ENCODE measurements at regions not wholly inside any gene's neighbourhood (a gene's known extent, or its start where the extent isn't known, plus 50 kb on each side); places are given as distances from the start of the nearest gene placed in this dataset.

GRCh38 chr7:45451342-45452035 lies 122.7 kb upstream of the ADCY1 start:
- H3K27me3 ChIP-seq (ENCODE audit: control insufficient read depth, insufficient read depth, low read length), result peaks cover 3% of the 10 kb centered on the region; the same call in 1 of the 2 replicates
- ATAC-seq, result no peak

GRCh38 chr7:45454771-45455170 lies 119.4 kb upstream of the ADCY1 start:
- ATAC-seq (no peak), DNase-seq (ENCODE audit: low read depth, low spot score) (no peak)
- in situ Hi-C loops (cut with HindIII; ENCODE audit: low pct_unique_long_range_greater_than_20kb, low sequenced_read_pairs), result no loop called here
- H3K4me1 ChIP-seq (ENCODE audit: control insufficient read depth, insufficient read depth, low read length), result no peaks in the 10 kb centered on the region
- intact Hi-C loops (cut with micrococcal nuclease; ENCODE audit: unreplicated experiment), result no loop called here
- no peak for TF ChIP-seq TCF7L2 (IDR thresholded peaks at IDR 0.05; ENCODE audit: low read depth, low read length)
- TF ChIP-seq, protein P1, sequence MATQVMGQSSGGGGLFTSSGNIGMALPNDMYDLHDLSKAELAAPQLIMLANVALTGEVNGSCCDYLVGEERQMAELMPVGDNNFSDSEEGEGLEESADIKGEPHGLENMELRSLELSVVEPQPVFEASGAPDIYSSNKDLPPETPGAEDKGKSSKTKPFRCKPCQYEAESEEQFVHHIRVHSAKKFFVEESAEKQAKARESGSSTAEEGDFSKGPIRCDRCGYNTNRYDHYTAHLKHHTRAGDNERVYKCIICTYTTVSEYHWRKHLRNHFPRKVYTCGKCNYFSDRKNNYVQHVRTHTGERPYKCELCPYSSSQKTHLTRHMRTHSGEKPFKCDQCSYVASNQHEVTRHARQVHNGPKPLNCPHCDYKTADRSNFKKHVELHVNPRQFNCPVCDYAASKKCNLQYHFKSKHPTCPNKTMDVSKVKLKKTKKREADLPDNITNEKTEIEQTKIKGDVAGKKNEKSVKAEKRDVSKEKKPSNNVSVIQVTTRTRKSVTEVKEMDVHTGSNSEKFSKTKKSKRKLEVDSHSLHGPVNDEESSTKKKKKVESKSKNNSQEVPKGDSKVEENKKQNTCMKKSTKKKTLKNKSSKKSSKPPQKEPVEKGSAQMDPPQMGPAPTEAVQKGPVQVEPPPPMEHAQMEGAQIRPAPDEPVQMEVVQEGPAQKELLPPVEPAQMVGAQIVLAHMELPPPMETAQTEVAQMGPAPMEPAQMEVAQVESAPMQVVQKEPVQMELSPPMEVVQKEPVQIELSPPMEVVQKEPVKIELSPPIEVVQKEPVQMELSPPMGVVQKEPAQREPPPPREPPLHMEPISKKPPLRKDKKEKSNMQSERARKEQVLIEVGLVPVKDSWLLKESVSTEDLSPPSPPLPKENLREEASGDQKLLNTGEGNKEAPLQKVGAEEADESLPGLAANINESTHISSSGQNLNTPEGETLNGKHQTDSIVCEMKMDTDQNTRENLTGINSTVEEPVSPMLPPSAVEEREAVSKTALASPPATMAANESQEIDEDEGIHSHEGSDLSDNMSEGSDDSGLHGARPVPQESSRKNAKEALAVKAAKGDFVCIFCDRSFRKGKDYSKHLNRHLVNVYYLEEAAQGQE (IDR thresholded peaks at IDR 0.05; ENCODE audit: insufficient read depth in 1 of 2, low read depth in 2 of 2, low read length in 1 of 2), result no peak
- TF ChIP-seq POLR2AphosphoS5 (IDR thresholded peaks at IDR 0.05; ENCODE audit: low read depth, low read length), result no peak
- TF ChIP-seq SIN3A (IDR thresholded peaks at IDR 0.05; ENCODE audit: borderline replicate concordance, insufficient read depth, low read depth, low read length), result no peak
- no peak for TF ChIP-seq CTCF (IDR thresholded peaks at IDR 0.05)
- CTCF ChIA-PET, result no interaction called here
- BruUV-seq (replicated peaks), result no TSS peak
- POLR2A ChIA-PET, result no interaction called here
- H3K36me3 ChIP-seq (ENCODE audit: control insufficient read depth, insufficient read depth, low read length), result no peaks in the 10 kb centered on the region
- no peaks in the 10 kb centered on the region for H3K9me3 ChIP-seq (ENCODE audit: control insufficient read depth, insufficient read depth, low read depth, low read length)
- H3K4me3 ChIP-seq (ENCODE audit: low read depth in 2 of 2, low read length in 2 of 2), result no peak overlapping the region
- H3K27ac ChIP-seq (ENCODE audit: low read length), result no peak overlapping the region
- peaks cover 3% of the 10 kb centered on the region; the same call in 1 of the 2 replicates for H3K27me3 ChIP-seq (ENCODE audit: control insufficient read depth, insufficient read depth, low read length)

More at GRCh38 chr7:45451342-45452035, 122.7 kb upstream of the ADCY1 start:
- ChIA-PET POLR2A (no interaction called here), CTCF (no interaction called here)
- Histone ChIP-seq H3K36me3 (ENCODE audit: control insufficient read depth, insufficient read depth, low read length) (no peaks in the 10 kb centered on the region), H3K4me3 (ENCODE audit: low read depth in 2 of 2, low read length in 2 of 2) (no peak overlapping the region), H3K9me3 (ENCODE audit: control insufficient read depth, insufficient read depth, low read depth, low read length) (no peaks in the 10 kb centered on the region), H3K27ac (ENCODE audit: low read length) (no peak overlapping the region), H3K4me1 (ENCODE audit: control insufficient read depth, insufficient read depth, low read length) (no peaks in the 10 kb centered on the region)
- BruUV-seq (replicated peaks), result no TSS peak
- intact Hi-C loops (cut with micrococcal nuclease; ENCODE audit: unreplicated experiment) (no loop called here), in situ Hi-C loops (cut with HindIII; ENCODE audit: low pct_unique_long_range_greater_than_20kb, low sequenced_read_pairs) (no loop called here)
- no peak for TF ChIP-seq SIN3A (IDR thresholded peaks at IDR 0.05; ENCODE audit: borderline replicate concordance, insufficient read depth, low read depth, low read length)
- TF ChIP-seq CTCF (IDR thresholded peaks at IDR 0.05), result no peak
- TF ChIP-seq, protein P1 (IDR thresholded peaks at IDR 0.05; ENCODE audit: insufficient read depth in 1 of 2, low read depth in 2 of 2, low read length in 1 of 2), result no peak
- no peak for TF ChIP-seq TCF7L2 (IDR thresholded peaks at IDR 0.05; ENCODE audit: low read depth, low read length)
- TF ChIP-seq POLR2AphosphoS5 (IDR thresholded peaks at IDR 0.05; ENCODE audit: low read depth, low read length), result no peak
- DNase-seq (ENCODE audit: low read depth, low spot score), result no peak
